H9 (cell line): ENCODE measurements at regions not wholly inside any gene's neighbourhood (a gene's known extent, or its start where the extent isn't known, plus 50 kb on each side); places are given as distances from the start of the nearest gene placed in this dataset.

Experiments
- DNase-seq: peaks from one replicate; pipeline ENCODE4 v3.0.0-alpha.2; 2017
- H2AFZ ChIP-seq: one replicate; pipeline ENCODE4 v1.6.1; 2013; ENCODE audit warnings: mild to moderate bottlenecking, low read length, control low read depth, moderate library complexity
- H2AK5ac ChIP-seq: 2 replicates; pipeline ENCODE4 v1.6.1; 2013; ENCODE audit warnings: low read length, control low read depth, mixed read lengths; ENCODE audit not compliant: insufficient read length
- H2BK120ac ChIP-seq: one replicate; pipeline ENCODE4 v1.6.1; 2013; ENCODE audit warnings: low read depth, mild to moderate bottlenecking, low read length, control low read depth, inconsistent platforms; ENCODE audit not compliant: poor library complexity, severe bottlenecking
- H2BK12ac ChIP-seq: 2 replicates; pipeline ENCODE4 v1.6.1; 2013; ENCODE audit warnings: low read length, control low read depth, mixed read lengths, low read depth; ENCODE audit not compliant: insufficient read length
- H2BK15ac ChIP-seq: 2 replicates; pipeline ENCODE4 v1.6.1; 2013; ENCODE audit warnings: low read depth, low read length, control low read depth
- H2BK20ac ChIP-seq: one replicate; pipeline ENCODE4 v1.6.1; 2013; ENCODE audit warnings: low read depth, mild to moderate bottlenecking, low read length, control low read depth, inconsistent platforms; ENCODE audit not compliant: poor library complexity, severe bottlenecking
- H2BK5ac ChIP-seq: 2 replicates; pipeline ENCODE4 v1.6.1; 2013; ENCODE audit warnings: low read length, control low read depth, mixed read lengths; ENCODE audit not compliant: insufficient read length
- H3K14ac ChIP-seq: 2 replicates; pipeline ENCODE4 v1.6.1; 2013; ENCODE audit warnings: low read length, control low read depth; ENCODE audit not compliant: insufficient read depth
- H3K18ac ChIP-seq: 2 replicates; pipeline ENCODE4 v1.6.1; 2013; ENCODE audit warnings: low read depth, mild to moderate bottlenecking, mixed read lengths, low read length, control low read depth; ENCODE audit not compliant: insufficient read length
- H3K23ac ChIP-seq: 2 replicates; pipeline ENCODE4 v1.6.1; 2013; ENCODE audit warnings: low read length, control low read depth, mixed read lengths, low read depth; ENCODE audit not compliant: insufficient read length
- H3K23me2 ChIP-seq: 2 replicates; pipeline ENCODE4 v1.6.1; 2013; ENCODE audit warnings: low read depth, mild to moderate bottlenecking, mixed read lengths, low read length, control low read depth; ENCODE audit not compliant: insufficient read length, poor library complexity, severe bottlenecking
- H3K27ac ChIP-seq: 2 replicates; pipeline ENCODE4 v1.5.1; 2013; ENCODE audit warnings: low read length, control low read depth, mixed read lengths, low read depth; ENCODE audit not compliant: insufficient read length
- H3K27me3 ChIP-seq: 2 replicates; pipeline ENCODE4 v1.6.1; 2013; ENCODE audit warnings: low read length, control low read depth, inconsistent platforms; ENCODE audit not compliant: insufficient read depth
- H3K4ac ChIP-seq: 2 replicates; pipeline ENCODE4 v1.6.1; 2013; ENCODE audit warnings: low read depth, mild to moderate bottlenecking, control low read depth, inconsistent platforms, low read length, moderate library complexity
- H3K4me1 ChIP-seq: 2 replicates; pipeline ENCODE4 v1.6.1; 2013; ENCODE audit warnings: low read length, control low read depth, inconsistent platforms; ENCODE audit not compliant: insufficient read depth
- H3K4me2 ChIP-seq: 2 replicates; pipeline ENCODE4 v1.6.1; 2013; ENCODE audit warnings: low read length, control low read depth, mixed read lengths; ENCODE audit not compliant: insufficient read length, insufficient read depth
- H3K56ac ChIP-seq: 2 replicates; pipeline ENCODE4 v1.6.1; 2013; ENCODE audit warnings: low read depth, mild to moderate bottlenecking, mixed read lengths, low read length, control low read depth; ENCODE audit not compliant: insufficient read length
- H3K79me1 ChIP-seq: 2 replicates; pipeline ENCODE4 v1.6.1; 2013; ENCODE audit warnings: low read depth, mild to moderate bottlenecking, moderate library complexity, low read length, control low read depth, inconsistent platforms; ENCODE audit not compliant: insufficient read depth, poor library complexity, severe bottlenecking
- H3K79me2 ChIP-seq: 2 replicates; pipeline ENCODE4 v1.6.1; 2013; ENCODE audit warnings: low read length, control low read depth, inconsistent platforms; ENCODE audit not compliant: insufficient read depth
- H3K9ac ChIP-seq: 2 replicates; pipeline ENCODE4 v1.6.1; 2013; ENCODE audit warnings: low read length, control low read depth, mixed read lengths; ENCODE audit not compliant: insufficient read length; ENCODE audit errors: extremely low read depth
- H3K9me3 ChIP-seq: one replicate; pipeline ENCODE4 v1.6.1; 2013; ENCODE audit warnings: low read depth, low read length, inconsistent platforms; ENCODE audit not compliant: control insufficient read depth
- H3T11ph ChIP-seq: one replicate; pipeline ENCODE4 v1.6.1; 2013; ENCODE audit warnings: mild to moderate bottlenecking, low read length, control low read depth, inconsistent platforms
- H4K20me1 ChIP-seq: one replicate; pipeline ENCODE4 v1.6.1; 2013; ENCODE audit not compliant: control insufficient read depth, insufficient read length, insufficient read depth
- H4K5ac ChIP-seq: 2 replicates; pipeline ENCODE4 v1.6.1; 2013; ENCODE audit warnings: low read depth, mild to moderate bottlenecking, mixed read lengths, low read length, control low read depth; ENCODE audit not compliant: insufficient read length
- H4K8ac ChIP-seq: replicated peaks from 2 replicates; pipeline ENCODE4 v1.6.1; 2013; ENCODE audit warnings: low read length, control low read depth, mixed read lengths, low read depth; ENCODE audit not compliant: insufficient read length
- H4K91ac ChIP-seq: 2 replicates; pipeline ENCODE4 v1.6.1; 2013; ENCODE audit warnings: low read depth, mild to moderate bottlenecking, moderate library complexity, mixed read lengths, low read length, control low read depth; ENCODE audit not compliant: insufficient read length
- H3K27ac Mint-ChIP-seq, 3 experiments: 2 replicates in 2 of 3; 3 replicates in 1 of 3; pipeline ENCODE4 v1.8.0; 2020 to 2021; ENCODE audit warnings: mixed read lengths in 3 of 3, mild to moderate bottlenecking in 1 of 3, moderate library complexity in 1 of 3
- H3K27me3 Mint-ChIP-seq: 2 replicates; pipeline ENCODE4 v1.8.0; 2021; ENCODE audit warnings: low read depth, mild to moderate bottlenecking, moderate library complexity, mixed read lengths
- H3K36me3 Mint-ChIP-seq, 3 experiments: 2 replicates in 2 of 3; 3 replicates in 1 of 3; pipeline ENCODE4 v1.8.0; 2020 to 2021; ENCODE audit warnings: low read depth in 3 of 3, mixed read lengths in 3 of 3; ENCODE audit not compliant: insufficient read depth in 1 of 3
- H3K4me1 Mint-ChIP-seq, 2 experiments: 2 replicates each; pipeline ENCODE4 v1.8.0; 2020; ENCODE audit warnings: mixed read lengths in 2 of 2
- H3K4me3 Mint-ChIP-seq, 2 experiments: 2 replicates in 1 of 2; 3 replicates in 1 of 2; pipeline ENCODE4 v1.8.0; 2020 to 2021; ENCODE audit warnings: mild to moderate bottlenecking in 2 of 2, mixed read lengths in 2 of 2, moderate library complexity in 1 of 2
- H3K9me3 Mint-ChIP-seq, 2 experiments: 2 replicates in 1 of 2; 3 replicates in 1 of 2; pipeline ENCODE4 v1.8.0; 2020; ENCODE audit warnings: mild to moderate bottlenecking in 2 of 2, mixed read lengths in 2 of 2, moderate library complexity in 1 of 2
- CTCF ChIP-seq: fragments of 200-600 bp; sonication (generic); conservative IDR thresholded peaks from 3 replicates; pipeline ENCODE4 v1.8.0; 2021; ENCODE audit warnings: antibody characterized with exemption, mild to moderate bottlenecking
- WGBS: extraction: QIAGEN DNeasy Blood & Tissue Kit; methylation state at CpG from one replicate; pipeline ENCODE4 v1.1.7; 2013; ENCODE audit warnings: missing lambda C conversion rate, low lambda C conversion rate, mixed read lengths; ENCODE audit not compliant: insufficient read length; ENCODE audit errors: extremely low coverage; 5-methylcytosine and 5-hydroxymethylcytosine counted together

- H3K23ac ChIP-seq: no peak overlapping the region
- H3K79me2 ChIP-seq: no peaks in the 10 kb centered on the region
- H3K27ac Mint-ChIP-seq: no peak overlapping the region
- H3K27ac ChIP-seq: no peak overlapping the region
- H3K23me2 ChIP-seq: no peaks in the 10 kb centered on the region
- no peak overlapping the region for H2AK5ac ChIP-seq
- H3K14ac ChIP-seq: no peak overlapping the region
- H2BK15ac ChIP-seq: no peak overlapping the region
- H3K27me3 ChIP-seq: no peaks in the 10 kb centered on the region
- no peak overlapping the region for H2BK5ac ChIP-seq
- no peak overlapping the region for H3K4me2 ChIP-seq
- peaks cover 15 to 23% of the 10 kb centered on the region in 2 experiments for H3K4me1 Mint-ChIP-seq
- WGBS: no CpG with 5 or more reads among the region's 5 CpGs
- no peaks in the 10 kb centered on the region for H3K79me1 ChIP-seq
- H2BK20ac ChIP-seq: no peak overlapping the region
- H3K9me3 ChIP-seq: no peaks in the 10 kb centered on the region
- H3K9me3 Mint-ChIP-seq: peaks cover 27 to 29% of the 10 kb centered on the region in 2 experiments
- H4K5ac ChIP-seq: no peak overlapping the region
- no peak overlapping the region for H3K4ac ChIP-seq
- no peaks in the 10 kb centered on the region for H3K4me1 ChIP-seq
- H3T11ph ChIP-seq: no peak overlapping the region
- no peak overlapping the region for H2BK12ac ChIP-seq
- no peak overlapping the region for H4K91ac ChIP-seq
- DNase-seq: peak; percentile 77
- TF ChIP-seq CTCF: peak; percentile 82
- H3K36me3 Mint-ChIP-seq: peaks cover 2 to 6% (median 5%) of the 10 kb centered on the region in 3 experiments; a peak in 4 of 7 replicates
- H4K8ac ChIP-seq: no peak overlapping the region
- no peak overlapping the region for H3K18ac ChIP-seq
- H3K4me3 Mint-ChIP-seq: no peak overlapping the region
- H2BK120ac ChIP-seq: no peak overlapping the region
- H3K56ac ChIP-seq: no peak overlapping the region
- no peak overlapping the region for H3K9ac ChIP-seq
- no peak overlapping the region for H2AFZ ChIP-seq
- peaks cover 12% of the 10 kb centered on the region for H3K27me3 Mint-ChIP-seq
- no peaks in the 10 kb centered on the region for H4K20me1 ChIP-seq
Measured at GRCh38 chr2:239882331-239882732, 142.8 kb downstream of the NDUFA10 start.
